Amniotic epithelial cell (primary cell): ENCODE measurements at regions not wholly inside any gene's neighbourhood (a gene's known extent, or its start where the extent isn't known, plus 50 kb on each side); places are given as distances from the start of the nearest gene placed in this dataset.
"Not testable (repeated sequence)": the region's sequence is repeated elsewhere in the genome, so short reads cannot be mapped to it uniquely, and the experiment has no call there.

Experiments used
- DNase-seq: peaks from one replicate; pipeline ENCODE4 v3.0.0-alpha.2; 2010; ENCODE audit warnings: low read depth

DNA sequence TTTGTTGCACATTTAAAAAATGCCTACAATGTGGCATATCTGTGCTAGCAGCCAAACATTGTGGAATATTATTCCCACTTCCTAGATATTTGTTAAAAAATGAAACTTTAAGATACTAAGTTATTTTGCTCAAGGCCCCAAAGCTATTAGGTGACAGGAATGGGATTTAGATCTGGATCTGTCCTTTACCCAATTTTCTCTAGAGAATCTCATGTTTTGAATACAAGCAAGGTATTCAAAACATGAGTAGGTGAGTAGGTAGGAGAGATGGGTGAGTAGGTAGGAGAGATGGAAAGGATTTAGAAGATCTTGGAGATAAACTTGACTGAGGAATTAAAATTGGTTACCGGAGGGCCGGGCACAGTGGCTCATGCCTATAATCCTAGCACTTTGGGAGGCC is 61.2 kb upstream of the AKIRIN2 start:
- no peak for DNase-seq

DNA sequence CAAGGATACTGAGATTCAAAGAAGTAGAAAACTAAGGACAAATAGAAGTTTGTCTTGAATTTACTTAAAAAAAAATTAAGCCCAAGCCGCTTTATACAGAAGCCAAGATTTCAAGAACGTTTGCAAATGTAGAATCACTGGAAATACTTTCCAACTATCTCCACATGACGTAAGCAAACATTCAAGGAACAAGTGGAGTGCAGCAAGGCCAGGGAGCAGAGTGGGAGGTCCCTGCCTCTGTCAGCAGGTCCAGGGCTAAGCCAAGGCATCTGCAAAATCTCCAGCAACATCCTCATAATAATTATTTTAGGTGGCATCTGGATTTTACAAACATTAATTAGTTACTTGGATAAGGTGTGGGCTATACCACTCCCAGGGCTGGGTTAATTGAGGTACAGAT is 60.1 kb upstream of the AKIRIN2 start:
- no peak for DNase-seq

DNA sequence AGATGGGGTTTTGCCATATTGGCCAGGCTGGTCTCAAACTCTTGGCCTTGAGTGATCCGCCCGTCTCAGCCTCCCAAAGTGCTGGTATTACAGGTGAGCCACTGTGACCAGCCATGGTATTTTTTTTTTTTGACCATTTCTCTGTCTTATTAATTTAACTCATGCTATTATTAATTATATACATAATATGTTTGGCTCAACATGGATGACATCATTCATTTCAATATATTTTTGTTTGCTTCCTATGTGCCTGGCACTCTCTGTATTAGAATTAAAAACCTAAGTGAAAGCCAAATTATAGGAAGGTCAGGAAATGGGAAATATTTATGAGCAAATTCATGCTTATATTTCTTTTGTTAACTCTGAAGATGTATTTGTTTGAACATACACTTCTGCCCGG is 55.8 kb upstream of the AKIRIN2 start:
- no peak for DNase-seq

DNA sequence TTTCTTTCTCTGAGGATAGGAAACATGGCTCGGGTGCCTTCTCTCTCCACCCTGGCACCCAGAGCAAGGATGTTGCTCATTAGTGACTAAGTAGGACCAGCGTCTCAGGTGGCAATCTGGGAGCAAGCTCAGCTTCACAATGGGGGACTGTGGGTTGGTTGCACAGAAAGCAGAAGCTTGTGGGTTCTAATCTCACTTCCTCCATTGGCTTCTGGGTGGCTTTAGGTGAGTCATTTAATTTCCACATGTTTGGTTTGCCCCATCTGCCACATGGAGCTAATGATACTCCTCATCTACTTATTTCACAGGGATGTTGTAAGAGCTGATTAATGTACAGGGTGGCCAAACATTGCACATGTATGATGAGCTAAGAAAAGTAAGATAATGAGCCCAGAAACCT is 54.8 kb upstream of the AKIRIN2 start:
- DNase-seq, result peak; percentile 82

DNA sequence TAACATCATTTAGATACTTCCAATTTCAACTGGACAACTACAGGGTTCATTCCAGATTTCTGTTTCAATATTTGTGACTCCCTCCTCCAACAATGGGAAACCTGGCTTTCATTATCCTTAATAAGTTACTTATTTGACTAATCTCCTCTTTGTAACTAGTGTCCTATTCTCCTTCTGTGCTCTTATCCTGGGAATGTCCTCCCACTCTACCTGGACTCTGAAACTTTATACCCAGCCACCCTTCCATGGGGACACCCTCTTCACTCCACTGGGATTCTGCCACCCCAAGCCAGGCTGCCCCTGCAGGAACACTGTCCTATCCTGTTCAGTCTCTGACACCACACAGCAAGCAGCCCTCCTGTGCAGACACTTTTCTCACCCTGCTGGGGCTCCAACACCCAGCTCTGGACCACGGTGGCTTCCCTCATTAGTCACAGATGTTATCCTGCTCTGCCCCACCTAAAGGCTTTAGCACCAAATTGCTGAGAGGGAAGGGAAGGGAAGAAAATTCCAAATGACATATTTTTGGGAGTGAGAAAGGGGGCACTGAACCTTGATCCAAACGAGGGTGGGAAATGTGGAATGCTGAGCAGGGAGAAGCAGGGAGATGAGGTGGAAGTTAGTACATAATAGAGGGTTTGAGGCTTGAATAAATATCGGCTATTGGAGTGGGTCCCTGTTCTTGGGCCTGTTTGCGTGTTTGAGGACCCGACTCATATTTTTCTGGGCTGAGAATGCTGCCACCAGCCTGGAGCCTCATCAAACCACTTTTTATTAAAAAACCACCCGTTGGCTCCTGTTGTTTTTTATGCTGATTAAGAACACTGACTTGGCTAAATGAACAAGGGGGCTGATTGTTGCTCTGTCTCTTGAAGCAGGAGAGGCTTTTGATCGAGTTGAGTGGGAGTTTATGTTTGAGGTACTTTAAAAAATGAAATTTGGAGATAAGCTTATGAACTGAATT is 54.0 kb upstream of the AKIRIN2 start:
- no peak for DNase-seq

DNA sequence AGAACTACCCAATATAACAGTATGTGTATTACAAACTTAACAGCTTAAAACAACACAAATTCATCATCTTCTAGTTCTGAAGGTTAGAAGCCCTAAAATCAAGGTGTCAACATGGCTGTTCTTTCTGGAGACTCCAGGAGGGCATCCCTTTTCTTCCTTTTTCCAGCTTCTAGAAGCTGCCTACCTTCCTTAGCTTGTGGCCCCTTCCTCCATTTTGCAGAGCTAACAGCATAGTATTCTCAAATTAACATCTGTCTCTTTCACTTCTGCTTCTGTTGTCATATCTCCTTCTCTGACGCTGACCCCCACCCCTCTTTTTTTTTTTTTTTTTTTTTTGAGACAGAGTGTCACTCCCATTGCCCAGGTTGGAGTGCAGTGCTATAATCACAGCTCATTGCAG is 52.8 kb upstream of the AKIRIN2 start:
- no peak for DNase-seq

DNA sequence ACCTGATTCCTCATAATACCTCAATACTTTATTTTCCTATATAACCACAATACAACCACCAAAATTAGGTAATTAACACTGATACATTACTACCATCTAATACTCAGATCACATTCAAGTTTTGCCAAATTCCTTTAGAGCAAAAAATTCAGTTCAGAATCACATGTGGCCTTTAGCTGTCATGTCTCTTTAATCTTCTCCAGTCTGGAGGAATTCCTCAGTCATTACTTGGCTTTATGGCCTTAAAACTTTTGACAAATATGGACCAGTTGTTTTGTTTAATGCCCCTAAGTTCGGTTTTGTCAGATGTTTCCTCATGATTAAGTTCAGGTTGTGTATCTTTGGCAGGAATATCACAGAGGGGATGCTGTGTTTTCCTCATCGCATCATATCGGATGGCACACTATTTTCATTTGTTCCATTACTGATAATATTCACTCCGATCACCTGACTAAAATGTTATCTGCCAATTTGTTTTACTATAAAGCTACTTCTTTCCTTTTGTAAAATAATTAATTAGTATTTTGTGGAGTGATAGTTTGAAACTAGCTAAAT is 51.2 kb upstream of the AKIRIN2 start:
- no peak for DNase-seq

DNA sequence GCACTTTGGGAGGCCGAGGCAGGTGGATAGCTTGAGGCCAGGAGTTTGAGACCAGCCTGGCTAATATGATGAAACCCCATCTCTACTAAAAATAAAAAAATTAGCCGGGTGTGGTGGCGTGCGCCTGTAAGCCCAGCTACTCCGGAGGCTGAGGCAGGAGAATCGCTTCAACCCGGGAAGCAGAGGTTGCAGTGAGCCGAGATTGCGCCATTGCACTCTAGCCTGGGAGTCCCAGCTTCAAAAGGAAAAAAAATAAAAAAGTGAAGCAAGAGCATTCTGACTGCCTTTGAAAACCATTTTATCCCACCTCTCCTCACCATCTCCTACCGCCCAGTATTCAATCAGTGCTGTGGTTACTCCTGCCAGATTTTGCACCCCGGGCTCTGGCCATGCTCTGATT is 50.5 kb upstream of the AKIRIN2 start:
- not testable (repeated sequence) for DNase-seq
